Keratinocyte (primary cell): ENCODE measurements at regions not wholly inside any gene's neighbourhood (a gene's known extent, or its start where the extent isn't known, plus 50 kb on each side); places are given as distances from the start of the nearest gene placed in this dataset.

Experiments
- DNase-seq: peaks from one replicate; pipeline ENCODE4 v3.0.0-alpha.2; 2011; ENCODE audit warnings: low read depth, missing footprints, low spot score
- FAIRE-seq: peaks from 2 replicates; lab custom pipeline; 2011; peaks lifted over from hg19 to GRCh38; lab: Jason Lieb, UNC
- H2AFZ ChIP-seq: 2 replicates; pipeline ENCODE4 v1.6.0; 2012; ENCODE audit warnings: low read length, control low read depth, inconsistent platforms; ENCODE audit not compliant: control insufficient read depth
- H3K27ac ChIP-seq: 2 replicates; pipeline ENCODE4 v1.5.1; 2011; ENCODE audit warnings: low read length; ENCODE audit not compliant: control insufficient read depth, insufficient read depth
- H3K27me3 ChIP-seq: 3 replicates; pipeline ENCODE4 v1.6.0; 2011; ENCODE audit warnings: low read length; ENCODE audit not compliant: control insufficient read depth, insufficient read depth; ENCODE audit errors: extremely low read depth
- H3K36me3 ChIP-seq, 2 experiments: 2 replicates in 1 of 2; 3 replicates in 1 of 2; pipeline ENCODE4 v1.5.1; 2011; ENCODE audit warnings: low read length in 2 of 2, mild to moderate bottlenecking in 1 of 2; ENCODE audit not compliant: control insufficient read depth in 2 of 2, insufficient read depth in 2 of 2; ENCODE audit errors: extremely low read depth in 1 of 2
- H3K4me1 ChIP-seq: 3 replicates; pipeline ENCODE4 v1.5.1; 2011; ENCODE audit warnings: low read length; ENCODE audit not compliant: control insufficient read depth, insufficient read depth; ENCODE audit errors: extremely low read depth
- H3K4me2 ChIP-seq: 3 replicates; pipeline ENCODE4 v1.6.0; 2011; ENCODE audit warnings: low read depth, low read length; ENCODE audit not compliant: control insufficient read depth, insufficient read depth; ENCODE audit errors: extremely low read depth
- H3K4me3 ChIP-seq, 3 experiments: fragments of 200-600 bp in 1 of 3; sonication (generic) in 1 of 3; 2 replicates in 2 of 3; 3 replicates in 1 of 3; pipeline ENCODE4 v1.5.1; 2011 to 2016; ENCODE audit warnings: low read length in 3 of 3, mild to moderate bottlenecking in 3 of 3, control low read depth in 2 of 3, inconsistent platforms in 1 of 3, low read depth in 1 of 3, mixed read lengths in 1 of 3, mixed run types in 1 of 3, moderate library complexity in 1 of 3; ENCODE audit not compliant: control insufficient read depth in 2 of 3, insufficient read depth in 2 of 3; ENCODE audit errors: extremely low read depth in 1 of 3
- H3K79me2 ChIP-seq: 2 replicates; pipeline ENCODE4 v1.6.0; 2012; ENCODE audit warnings: low read length; ENCODE audit not compliant: control insufficient read depth, insufficient read depth
- H3K9ac ChIP-seq: 3 replicates; pipeline ENCODE4 v1.6.0; 2011; ENCODE audit warnings: low read length; ENCODE audit not compliant: control insufficient read depth, insufficient read depth; ENCODE audit errors: extremely low read depth
- H3K9me1 ChIP-seq: 3 replicates; pipeline ENCODE4 v1.6.0; 2011; ENCODE audit warnings: low read length; ENCODE audit not compliant: control insufficient read depth, insufficient read depth; ENCODE audit errors: extremely low read depth
- H3K9me3 ChIP-seq: 2 replicates; pipeline ENCODE4 v1.5.1; 2012; ENCODE audit warnings: low read depth, low read length; ENCODE audit not compliant: control insufficient read depth
- H4K20me1 ChIP-seq: 3 replicates; pipeline ENCODE4 v1.6.0; 2011; ENCODE audit warnings: low read length; ENCODE audit not compliant: control insufficient read depth, insufficient read depth; ENCODE audit errors: extremely low read depth
- EZH2 ChIP-seq: IDR thresholded peaks from one replicate; pipeline ENCODE4 v1.6.1; 2012; ENCODE audit warnings: inconsistent platforms, mild to moderate bottlenecking, low read length, moderate library complexity
- dilution Hi-C: fragments of 300-500 bp; cut with MboI; formaldehyde crosslinking; loops from one replicate; pipeline ENCODE4 v1.7.0; 2020; ENCODE audit warnings: low sequenced_read_pairs; ENCODE audit not compliant: extremely low pct_ligation_motif_present
- TF ChIP-seq, protein P1 (sequence below), 3 experiments: IDR thresholded peaks in 1 of 3; conservative IDR thresholded peaks in 1 of 3; optimal IDR thresholded peaks in 1 of 3; 2 replicates in 2 of 3; 3 replicates in 1 of 3; pipeline versions ENCODE3 to v1.5.1; 2011; ENCODE audit warnings: low read length in 3 of 3, mild to moderate bottlenecking in 3 of 3, moderate library complexity in 2 of 3, control low read depth in 1 of 3, inconsistent platforms in 1 of 3; ENCODE audit not compliant: insufficient read depth in 2 of 3; ENCODE audit errors: extremely low read depth in 1 of 3

DNA sequence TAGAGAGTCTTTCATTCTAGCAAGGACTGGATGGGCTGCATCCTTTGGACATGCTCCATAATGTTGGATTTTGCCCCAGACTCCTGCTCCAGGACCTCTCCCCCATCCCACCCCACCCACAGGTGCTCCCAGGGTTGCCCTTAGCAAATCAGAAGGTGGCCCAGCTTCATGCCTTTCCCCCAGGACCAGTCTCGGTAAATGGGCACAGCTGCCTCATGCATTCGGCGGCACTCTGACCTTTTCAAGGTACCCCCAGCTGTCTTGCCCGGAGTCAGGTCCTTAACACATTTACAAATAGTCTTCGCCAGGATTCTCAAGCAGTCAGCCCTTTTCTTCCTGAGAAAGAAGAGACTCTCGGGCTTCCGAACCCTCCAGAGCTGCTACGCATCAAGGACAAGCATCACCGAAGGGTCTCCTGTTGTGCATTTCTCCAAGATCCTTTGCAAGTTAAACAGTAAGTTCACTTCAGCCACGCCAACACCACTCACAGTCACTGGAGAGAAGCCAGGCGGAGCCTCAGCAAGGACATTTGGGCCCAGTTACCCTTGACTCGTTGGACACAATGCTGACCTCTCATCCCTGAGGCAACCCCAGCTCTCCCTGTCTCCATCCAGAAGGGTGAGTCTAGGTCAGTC is 287.8 kb downstream of the FAM43A start:
- Histone ChIP-seq H4K20me1 (no peaks in the 10 kb centered on the region), H3K9me3 (no peaks in the 10 kb centered on the region), H3K27ac (no peak overlapping the region), H2AFZ (no peak overlapping the region), H3K79me2 (no peaks in the 10 kb centered on the region), H3K9me1 (no peaks in the 10 kb centered on the region), H3K36me3 (no peaks in the 10 kb centered on the region), H3K4me2 (no peak overlapping the region), H3K4me3 (no peak overlapping the region), H3K4me1 (no peaks in the 10 kb centered on the region), H3K9ac (no peak overlapping the region), H3K27me3 (peaks cover 6% of the 10 kb centered on the region)
- no peak for DNase-seq
- dilution Hi-C loops: no loop called here
- no peak for FAIRE-seq
- TF ChIP-seq, protein P1, sequence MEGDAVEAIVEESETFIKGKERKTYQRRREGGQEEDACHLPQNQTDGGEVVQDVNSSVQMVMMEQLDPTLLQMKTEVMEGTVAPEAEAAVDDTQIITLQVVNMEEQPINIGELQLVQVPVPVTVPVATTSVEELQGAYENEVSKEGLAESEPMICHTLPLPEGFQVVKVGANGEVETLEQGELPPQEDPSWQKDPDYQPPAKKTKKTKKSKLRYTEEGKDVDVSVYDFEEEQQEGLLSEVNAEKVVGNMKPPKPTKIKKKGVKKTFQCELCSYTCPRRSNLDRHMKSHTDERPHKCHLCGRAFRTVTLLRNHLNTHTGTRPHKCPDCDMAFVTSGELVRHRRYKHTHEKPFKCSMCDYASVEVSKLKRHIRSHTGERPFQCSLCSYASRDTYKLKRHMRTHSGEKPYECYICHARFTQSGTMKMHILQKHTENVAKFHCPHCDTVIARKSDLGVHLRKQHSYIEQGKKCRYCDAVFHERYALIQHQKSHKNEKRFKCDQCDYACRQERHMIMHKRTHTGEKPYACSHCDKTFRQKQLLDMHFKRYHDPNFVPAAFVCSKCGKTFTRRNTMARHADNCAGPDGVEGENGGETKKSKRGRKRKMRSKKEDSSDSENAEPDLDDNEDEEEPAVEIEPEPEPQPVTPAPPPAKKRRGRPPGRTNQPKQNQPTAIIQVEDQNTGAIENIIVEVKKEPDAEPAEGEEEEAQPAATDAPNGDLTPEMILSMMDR (optimal IDR thresholded peaks at IDR 0.05 in 1 of 3, IDR thresholded peaks at IDR 0.05 in 1 of 3, conservative IDR thresholded peaks at IDR 0.05 in 1 of 3; ENCODE audit: extremely low read depth in 1 of 3, insufficient read depth in 2 of 3, low read length in 3 of 3): no peak
- TF ChIP-seq EZH2: no peak

DNA sequence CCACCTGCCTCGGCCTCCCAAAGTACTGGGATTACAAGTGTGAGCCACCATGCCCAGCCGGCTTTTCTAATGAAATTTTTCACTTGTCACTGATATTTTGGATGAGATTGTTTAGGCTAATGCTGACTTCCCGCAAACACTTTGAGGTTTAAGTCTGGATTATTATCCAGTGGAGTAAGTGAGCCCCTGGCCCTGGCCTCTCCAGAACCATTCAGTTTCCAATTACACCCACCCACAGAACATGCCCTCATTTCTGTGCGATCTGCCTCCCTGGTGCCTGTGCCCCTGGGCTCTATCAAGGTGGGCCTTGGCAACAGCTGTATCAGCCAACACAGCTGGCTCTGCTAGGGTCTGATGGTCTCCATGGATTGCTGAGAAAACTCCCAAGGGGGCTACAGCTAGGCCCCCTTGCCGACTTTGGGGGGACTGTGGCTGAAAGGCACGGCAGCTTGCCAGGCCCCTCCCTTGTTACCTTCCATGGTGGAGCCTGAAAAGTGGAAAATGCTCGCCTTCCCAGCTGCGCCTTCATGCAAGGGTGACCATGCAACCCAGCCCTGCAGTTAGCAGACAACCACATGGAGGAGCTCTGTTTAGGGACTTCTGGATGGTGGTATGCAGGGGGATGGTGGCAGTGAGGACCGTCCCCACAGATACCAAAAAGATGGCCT is 288.9 kb downstream of the FAM43A start:
- H3K9me1 ChIP-seq: no peaks in the 10 kb centered on the region
- dilution Hi-C loops: no loop called here
- H2AFZ ChIP-seq: no peak overlapping the region
- H3K27me3 ChIP-seq: peaks cover 11% of the 10 kb centered on the region
- FAIRE-seq: no peak
- H3K9ac ChIP-seq: no peak overlapping the region
- H3K9me3 ChIP-seq: no peaks in the 10 kb centered on the region
- H3K36me3 ChIP-seq: no peaks in the 10 kb centered on the region
- no peaks in the 10 kb centered on the region for H3K4me1 ChIP-seq
- no peak for TF ChIP-seq EZH2
- TF ChIP-seq, protein P1 (optimal IDR thresholded peaks at IDR 0.05 in 1 of 3, IDR thresholded peaks at IDR 0.05 in 1 of 3, conservative IDR thresholded peaks at IDR 0.05 in 1 of 3; ENCODE audit: extremely low read depth in 1 of 3, insufficient read depth in 2 of 3, low read length in 3 of 3): no peak
- H3K27ac ChIP-seq: no peak overlapping the region
- DNase-seq: no peak
- H3K4me2 ChIP-seq: no peak overlapping the region
- no peaks in the 10 kb centered on the region for H3K79me2 ChIP-seq
- no peak overlapping the region for H3K4me3 ChIP-seq
- H4K20me1 ChIP-seq: no peaks in the 10 kb centered on the region
